IMR-90 (cell line): ENCODE measurements at regions not wholly inside any gene's neighbourhood (a gene's known extent, or its start where the extent isn't known, plus 50 kb on each side); places are given as distances from the start of the nearest gene placed in this dataset.

Experiments used
- ATAC-seq: fragments of 200-7000 bp; cut with Tn5 transposase; 2 replicates; pipeline ENCODE4 v1.9.1; 2020; ENCODE audit warnings: low read depth, mild to moderate bottlenecking, moderate library complexity
- BruUV-seq: library from RNA; stranded (reverse); fragments of 400-500 nt; replicated peaks from 2 replicates; lab custom pipeline; 2021; lab: Mats Ljungman, UMichigan
- CTCF ChIA-PET: fragments of 300-600 bp; formaldehyde crosslinking; extraction: SDS; loops from one replicate; lab custom pipeline; 2021; ENCODE audit warnings: antibody characterized with exemption; lab: Yijun Ruan, JAX
- POLR2A ChIA-PET: fragments of 300-600 bp; sonication (Branson Sonifier 250); formaldehyde crosslinking; loops from one replicate; lab custom pipeline; 2022; ENCODE audit warnings: antibody characterized with exemption; ENCODE audit not compliant: unreplicated experiment; lab: Charles Lee
- DNase-seq: peaks from one replicate; pipeline ENCODE4 v3.0.0; 2013
- H2AFZ ChIP-seq: replicated peaks from 2 replicates; pipeline ENCODE3; 2013; ENCODE audit warnings: low read length, mild to moderate bottlenecking; ENCODE audit not compliant: poor library complexity
- H2AK5ac ChIP-seq: 2 replicates; pipeline ENCODE4 v1.6.1; 2013; ENCODE audit warnings: low read depth, low read length, inconsistent platforms
- H2AK9ac ChIP-seq: replicated peaks from 2 replicates; pipeline ENCODE3; 2013; ENCODE audit warnings: mild to moderate bottlenecking, low read depth, low read length, moderate library complexity; ENCODE audit not compliant: poor library complexity
- H2BK120ac ChIP-seq: 2 replicates; pipeline ENCODE4 v1.6.1; 2013; ENCODE audit warnings: low read depth, low read length, inconsistent platforms
- H2BK15ac ChIP-seq: 3 replicates; pipeline ENCODE4 v1.6.1; 2013; ENCODE audit warnings: low read depth, low read length, inconsistent platforms
- H2BK20ac ChIP-seq: 2 replicates; pipeline ENCODE4 v1.6.1; 2013; ENCODE audit warnings: low read depth, mild to moderate bottlenecking, inconsistent platforms, low read length, moderate library complexity
- H2BK5ac ChIP-seq: 2 replicates; pipeline ENCODE4 v1.6.1; 2013; ENCODE audit warnings: mild to moderate bottlenecking, low read depth, low read length, inconsistent platforms; ENCODE audit not compliant: poor library complexity, severe bottlenecking
- H3K14ac ChIP-seq: replicated peaks from 2 replicates; pipeline ENCODE4 v1.6.1; 2013; ENCODE audit warnings: low read depth, low read length, inconsistent platforms
- H3K18ac ChIP-seq: 2 replicates; pipeline ENCODE4 v1.6.1; 2013; ENCODE audit warnings: low read depth, low read length, control low read depth
- H3K23ac ChIP-seq: 2 replicates; pipeline ENCODE4 v1.6.1; 2013; ENCODE audit warnings: low read depth, low read length, inconsistent platforms
- H3K27ac ChIP-seq: 2 replicates; pipeline ENCODE4 v1.5.1; 2013; ENCODE audit warnings: mild to moderate bottlenecking, control low read depth, low read length; ENCODE audit not compliant: insufficient read depth
- H3K27me3 ChIP-seq: 2 replicates; pipeline ENCODE4 v1.6.1; 2013; ENCODE audit warnings: low read length; ENCODE audit not compliant: control insufficient read depth, insufficient read depth
- H3K36me3 ChIP-seq: 2 replicates; pipeline ENCODE4 v1.6.1; 2013; ENCODE audit warnings: low read length, mixed read lengths; ENCODE audit not compliant: control insufficient read depth, insufficient read depth
- H3K4ac ChIP-seq: 2 replicates; pipeline ENCODE4 v1.6.1; 2013; ENCODE audit warnings: low read depth, low read length, inconsistent platforms
- H3K4me1 ChIP-seq: 2 replicates; pipeline ENCODE4 v1.6.1; 2013; ENCODE audit warnings: low read length, mixed read lengths; ENCODE audit not compliant: control insufficient read depth, insufficient read depth
- H3K4me2 ChIP-seq: 2 replicates; pipeline ENCODE4 v1.6.1; 2013; ENCODE audit warnings: low read depth, mild to moderate bottlenecking, control low read depth, low read length, moderate library complexity
- H3K4me3 ChIP-seq: 2 replicates; pipeline ENCODE4 v1.5.1; 2013; ENCODE audit warnings: low read depth, mild to moderate bottlenecking, control low read depth, low read length, moderate library complexity; ENCODE audit not compliant: insufficient read depth
- H3K56ac ChIP-seq: 2 replicates; pipeline ENCODE4 v1.6.1; 2013; ENCODE audit warnings: low read length, inconsistent platforms; ENCODE audit not compliant: insufficient read depth; ENCODE audit errors: extremely low read depth
- H3K79me1 ChIP-seq, 2 experiments: 2 replicates each; pipeline ENCODE4 v1.6.1; 2013; ENCODE audit warnings: low read length in 2 of 2, inconsistent platforms in 1 of 2, low read depth in 1 of 2
- H3K9ac ChIP-seq: 2 replicates; pipeline ENCODE4 v1.6.1; 2013; ENCODE audit warnings: low read depth, low read length, control low read depth
- H3K9me1 ChIP-seq: 2 replicates; pipeline ENCODE4 v1.6.1; 2013; ENCODE audit warnings: low read length, inconsistent platforms; ENCODE audit not compliant: insufficient read depth
- H3K9me3 ChIP-seq: 2 replicates; pipeline ENCODE4 v1.6.1; 2013; ENCODE audit warnings: low read length; ENCODE audit not compliant: control insufficient read depth, insufficient read depth
- H4K20me1 ChIP-seq: 2 replicates; pipeline ENCODE4 v1.6.1; 2013; ENCODE audit warnings: low read length, inconsistent platforms; ENCODE audit not compliant: insufficient read depth
- H4K5ac ChIP-seq: 2 replicates; pipeline ENCODE4 v1.6.1; 2013; ENCODE audit warnings: mild to moderate bottlenecking, low read depth, low read length, control low read depth
- H4K8ac ChIP-seq, 2 experiments: 2 replicates each; pipeline ENCODE4 v1.6.1; 2013; ENCODE audit warnings: low read depth in 2 of 2, low read length in 2 of 2, control low read depth in 1 of 2, inconsistent platforms in 1 of 2
- H4K91ac ChIP-seq: 2 replicates; pipeline ENCODE4 v1.6.1; 2013; ENCODE audit warnings: low read depth, low read length, inconsistent platforms; ENCODE audit not compliant: insufficient read depth
- BHLHE40 ChIP-seq: fragments of 150-350 bp; IDR thresholded peaks from 2 replicates; pipeline ENCODE4 v1.6.1; 2016; ENCODE audit warnings: mild to moderate bottlenecking, low read depth, low read length
- MAFK ChIP-seq: IDR thresholded peaks from 2 replicates; pipeline ENCODE4 v1.6.1; 2012; ENCODE audit warnings: low read depth, low read length, improper control_type of control experiment
- RCOR1 ChIP-seq: IDR thresholded peaks from 2 replicates; pipeline ENCODE4 v1.6.1; 2012; ENCODE audit warnings: mild to moderate bottlenecking, low read length, improper control_type of control experiment; ENCODE audit not compliant: insufficient replicate concordance
- RFX5 ChIP-seq: IDR thresholded peaks from 2 replicates; pipeline ENCODE4 v1.8.0; 2012; ENCODE audit warnings: low read depth, mild to moderate bottlenecking, low read length, moderate library complexity
- WGBS, 2 experiments: methylation state at CpG; one replicate each; pipeline versions ENCODE4 v1.1.5 to v1.1.7; 2013; ENCODE audit warnings: missing lambda C conversion rate in 2 of 2; ENCODE audit not compliant: insufficient read length in 1 of 2; ENCODE audit errors: extremely low coverage in 2 of 2; 5-methylcytosine and 5-hydroxymethylcytosine counted together
- dilution Hi-C: fragments of 300-500 bp; cut with HindIII; formaldehyde crosslinking; loops from one replicate; pipeline ENCODE4 v1.14.3; 2018; ENCODE audit warnings: low sequenced_read_pairs; ENCODE audit not compliant: unreplicated experiment
- in situ Hi-C: fragments of 300-500 bp; cut with MboI; formaldehyde crosslinking; loops from 3 replicates; pipeline ENCODE4 v1.14.3; 2019; ENCODE audit warnings: low sequenced_read_pairs, inconsistent platforms, mixed read lengths
- intact Hi-C: fragments of 100-400 bp; cut with micrococcal nuclease; formaldehyde crosslinking; loops from 2 replicates; pipeline ENCODE4 v1.10.0; 2022

- no peak overlapping the region for H3K4me3 ChIP-seq
- no peak overlapping the region for H2BK20ac ChIP-seq
- DNase-seq, result no peak
- H3K4me1 ChIP-seq, result no peaks in the 10 kb centered on the region
- no peak overlapping the region for H3K4ac ChIP-seq
- H3K9ac ChIP-seq, result no peak overlapping the region
- H4K8ac ChIP-seq, result no peak overlapping the region
- H3K14ac ChIP-seq, result no peak overlapping the region
- no peak overlapping the region for H4K5ac ChIP-seq
- H2BK5ac ChIP-seq, result no peak overlapping the region
- H3K27ac ChIP-seq, result no peak overlapping the region
- no peak overlapping the region for H2BK15ac ChIP-seq
- H3K23ac ChIP-seq, result no peak overlapping the region
- BruUV-seq, result no TSS peak
- in situ Hi-C loops, result no loop called here
- no peaks in the 10 kb centered on the region for H3K9me3 ChIP-seq
- H3K56ac ChIP-seq, result no peak overlapping the region
- H3K79me1 ChIP-seq, result no peaks in the 10 kb centered on the region
- H3K36me3 ChIP-seq, result no peaks in the 10 kb centered on the region
- H2AK9ac ChIP-seq, result no peak overlapping the region
- no peaks in the 10 kb centered on the region for H3K9me1 ChIP-seq
- no peak overlapping the region for H3K18ac ChIP-seq
- intact Hi-C loops, result no loop called here
- no peak overlapping the region for H4K91ac ChIP-seq
- no CpG with 5 or more reads among the region's 4 CpGs for WGBS, 2 experiments
- ChIA-PET POLR2A (no interaction called here), CTCF (no interaction called here)
- no peak overlapping the region for H3K4me2 ChIP-seq
- no peaks in the 10 kb centered on the region for H3K27me3 ChIP-seq
- no peak for ATAC-seq
- H2AK5ac ChIP-seq, result no peak overlapping the region
- no peak overlapping the region for H2AFZ ChIP-seq
- H4K20me1 ChIP-seq, result no peaks in the 10 kb centered on the region
- dilution Hi-C loops, result no loop called here
- no peak for TF ChIP-seq BHLHE40
- TF ChIP-seq MAFK, result no peak
- TF ChIP-seq RFX5, result no peak
- no peak for TF ChIP-seq RCOR1
- no peak overlapping the region for H2BK120ac ChIP-seq
Observed at GRCh38 chr6:49054311-49054710, 408.7 kb downstream of the MMUT start.
